ENCODE measurements at regions not wholly inside any gene's neighbourhood (a gene's known extent, or its start where the extent isn't known, plus 50 kb on each side); places are given as distances from the start of the nearest gene placed in this dataset.
A peak's percentile ranks its signal among the peaks of the same experiment; 100 is the strongest.

DNA sequence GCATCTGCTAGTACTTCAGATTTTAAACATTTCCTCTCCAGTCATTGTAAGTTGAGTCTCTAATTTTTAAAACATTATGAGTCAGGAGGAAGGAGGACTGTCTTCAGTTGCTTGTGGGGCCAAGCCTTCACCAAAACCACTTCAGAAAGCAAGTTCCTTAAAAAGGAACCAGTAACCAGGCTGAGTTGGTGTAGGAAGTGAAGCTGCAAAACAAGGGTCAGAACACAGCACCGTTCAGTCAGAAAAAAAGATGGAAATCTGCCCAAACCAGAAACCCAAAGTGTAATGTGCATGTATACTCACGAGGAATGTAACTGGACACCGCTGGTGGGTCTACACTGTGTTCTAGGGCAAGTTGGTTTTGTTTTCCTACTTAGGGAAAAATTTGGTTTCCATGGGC, 402.1 kb downstream of the SETD4 start:
- peak; percentile 23 to 40 (median 38) for DNase-seq
- H3K27ac Mint-ChIP-seq = peak overlapping the region in 5 of 7 donors; percentile 33 to 80 (median 66)
- H3K4me2 ChIP-seq (replicated peaks; ENCODE audit: extremely low read depth, low read length, poor library complexity, severe bottlenecking) = no peak overlapping the region

DNA sequence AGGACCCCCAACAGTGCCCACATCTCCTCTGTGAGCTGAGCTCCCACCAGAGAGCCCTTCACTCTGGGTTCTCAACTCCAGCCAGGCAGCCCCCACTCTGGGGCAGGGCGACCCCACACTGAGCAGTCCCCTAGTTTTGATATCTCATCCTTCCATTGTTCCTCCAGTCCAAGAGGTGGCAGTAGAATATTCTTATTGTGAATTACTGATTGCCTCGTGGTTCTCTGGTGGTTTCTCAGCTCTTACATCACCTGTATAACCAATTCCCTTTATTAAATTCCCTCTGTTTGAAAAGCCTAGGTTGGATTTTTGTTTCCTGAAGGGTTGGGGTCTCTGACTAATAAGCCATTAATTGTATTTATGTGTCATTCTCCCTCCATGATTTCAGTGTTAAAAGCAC, 407.5 kb downstream of the SETD4 start:
- Mint-ChIP-seq H3K4me3 (no peak overlapping the region), H3K27me3 (ENCODE audit: low read depth in 3 of 3) (peaks cover 0 to 3% (median 1%) of the 10 kb centered on the region in 3 donors), H3K4me1 (peaks cover 6% of the 10 kb centered on the region), H3K36me3 (no peaks in the 10 kb centered on the region), H3K9me3 (peaks cover 0 to 6% (median 2%) of the 10 kb centered on the region in 7 donors), H3K27ac (no peak overlapping the region)
- Histone ChIP-seq H3K9ac (ENCODE audit: insufficient read depth, low read length, poor library complexity, severe bottlenecking) (no peak overlapping the region), H3K36me3 (replicated peaks in 1 of 2; ENCODE audit: control insufficient read depth in 1 of 2, insufficient read depth in 2 of 2, low read length in 2 of 2) (no peaks in the 10 kb centered on the region), H4K20me1 (ENCODE audit: insufficient read depth, low read length) (no peaks in the 10 kb centered on the region), H2AFZ (ENCODE audit: insufficient read depth, low read depth, low read length, poor library complexity, severe bottlenecking) (no peak overlapping the region), H3K4me3 (replicated peaks in 1 of 3; ENCODE audit: low read depth in 2 of 3, low read length in 3 of 3) (no peak overlapping the region), H3K27me3 (ENCODE audit: control insufficient read depth in 2 of 2, insufficient read depth in 2 of 2, low read length in 2 of 2) (no peaks in the 10 kb centered on the region), H3K4me1 (ENCODE audit: control insufficient read depth in 1 of 2, insufficient read depth in 2 of 2, low read length in 2 of 2) (peaks cover 1 to 4% of the 10 kb centered on the region in 2 donors), H3K79me2 (ENCODE audit: insufficient read depth, low read length) (no peaks in the 10 kb centered on the region), H3K27ac (ENCODE audit: low read depth in 1 of 2, low read length in 2 of 2) (no peak overlapping the region), H3K4me2 (replicated peaks; ENCODE audit: extremely low read depth, low read length, poor library complexity, severe bottlenecking) (no peak overlapping the region), H3K9me3 (replicated peaks in 1 of 2; ENCODE audit: control insufficient read depth in 1 of 2, insufficient read depth in 1 of 2, low read length in 2 of 2) (no peaks in the 10 kb centered on the region)
- DNase-seq = no peak
- TF ChIP-seq, protein P1, sequence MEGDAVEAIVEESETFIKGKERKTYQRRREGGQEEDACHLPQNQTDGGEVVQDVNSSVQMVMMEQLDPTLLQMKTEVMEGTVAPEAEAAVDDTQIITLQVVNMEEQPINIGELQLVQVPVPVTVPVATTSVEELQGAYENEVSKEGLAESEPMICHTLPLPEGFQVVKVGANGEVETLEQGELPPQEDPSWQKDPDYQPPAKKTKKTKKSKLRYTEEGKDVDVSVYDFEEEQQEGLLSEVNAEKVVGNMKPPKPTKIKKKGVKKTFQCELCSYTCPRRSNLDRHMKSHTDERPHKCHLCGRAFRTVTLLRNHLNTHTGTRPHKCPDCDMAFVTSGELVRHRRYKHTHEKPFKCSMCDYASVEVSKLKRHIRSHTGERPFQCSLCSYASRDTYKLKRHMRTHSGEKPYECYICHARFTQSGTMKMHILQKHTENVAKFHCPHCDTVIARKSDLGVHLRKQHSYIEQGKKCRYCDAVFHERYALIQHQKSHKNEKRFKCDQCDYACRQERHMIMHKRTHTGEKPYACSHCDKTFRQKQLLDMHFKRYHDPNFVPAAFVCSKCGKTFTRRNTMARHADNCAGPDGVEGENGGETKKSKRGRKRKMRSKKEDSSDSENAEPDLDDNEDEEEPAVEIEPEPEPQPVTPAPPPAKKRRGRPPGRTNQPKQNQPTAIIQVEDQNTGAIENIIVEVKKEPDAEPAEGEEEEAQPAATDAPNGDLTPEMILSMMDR (IDR thresholded peaks at IDR 0.05) = no peak
- intact Hi-C loops (cut with micrococcal nuclease) = no loop called here
- WGBS (ENCODE audit: insufficient coverage) = no CpG with 5 or more reads among the region's 2 CpGs

More for the DNA sequence above, 402.1 kb downstream of the SETD4 start:
- Histone ChIP-seq H3K9ac (ENCODE audit: insufficient read depth, low read length, poor library complexity, severe bottlenecking) (no peak overlapping the region), H2AFZ (ENCODE audit: insufficient read depth, low read depth, low read length, poor library complexity, severe bottlenecking) (peak overlapping the region; percentile 15), H3K4me1 (ENCODE audit: control insufficient read depth in 1 of 2, insufficient read depth in 2 of 2, low read length in 2 of 2) (peaks cover 8 to 12% of the 10 kb centered on the region in 2 donors), H4K20me1 (ENCODE audit: insufficient read depth, low read length) (no peaks in the 10 kb centered on the region), H3K4me3 (replicated peaks in 1 of 3; ENCODE audit: low read depth in 2 of 3, low read length in 3 of 3) (no peak overlapping the region), H3K36me3 (replicated peaks in 1 of 2; ENCODE audit: control insufficient read depth in 1 of 2, insufficient read depth in 2 of 2, low read length in 2 of 2) (no peaks in the 10 kb centered on the region), H3K27ac (ENCODE audit: low read depth in 1 of 2, low read length in 2 of 2) (peak overlapping the region in 1 of 2 donors; percentile 34), H3K27me3 (ENCODE audit: control insufficient read depth in 2 of 2, insufficient read depth in 2 of 2, low read length in 2 of 2) (no peaks in the 10 kb centered on the region), H3K79me2 (ENCODE audit: insufficient read depth, low read length) (no peaks in the 10 kb centered on the region), H3K9me3 (replicated peaks in 1 of 2; ENCODE audit: control insufficient read depth in 1 of 2, insufficient read depth in 1 of 2, low read length in 2 of 2) (no peaks in the 10 kb centered on the region)
- Mint-ChIP-seq H3K36me3 (no peaks in the 10 kb centered on the region), H3K4me1 (peaks cover 17% of the 10 kb centered on the region), H3K27me3 (ENCODE audit: low read depth in 3 of 3) (peaks cover 0 to 4% (median 0%) of the 10 kb centered on the region in 3 donors), H3K9me3 (peaks cover 0 to 6% (median 2%) of the 10 kb centered on the region in 7 donors), H3K4me3 (no peak overlapping the region)
- intact Hi-C loops (cut with micrococcal nuclease) = no loop called here
- 7% methylated on average over 3 of the region's 3 CpGs for WGBS (ENCODE audit: insufficient coverage)
- TF ChIP-seq, protein P1 (IDR thresholded peaks at IDR 0.05) = no peak

All from CD14-positive monocyte (primary cell).